PFSK-1 (cell line): ENCODE measurements at regions not wholly inside any gene's neighbourhood (a gene's known extent, or its start where the extent isn't known, plus 50 kb on each side); places are given as distances from the start of the nearest gene placed in this dataset.

Experiments
- POLR2AphosphoS5 ChIP-seq: IDR thresholded peaks from 2 replicates; pipeline ENCODE4 v1.6.1; 2012; ENCODE audit warnings: low read depth, mild to moderate bottlenecking, control low read depth, low read length, moderate library complexity
- SIN3A ChIP-seq: IDR thresholded peaks from 2 replicates; pipeline ENCODE4 v1.6.1; 2012; ENCODE audit warnings: mild to moderate bottlenecking, low read length, moderate library complexity, borderline replicate concordance; ENCODE audit not compliant: insufficient read depth
- TAF1 ChIP-seq: IDR thresholded peaks from 2 replicates; pipeline ENCODE4 v1.6.1; 2012; ENCODE audit warnings: low read length, control low read depth, borderline replicate concordance; ENCODE audit not compliant: insufficient read depth
- TF ChIP-seq, protein P1 (sequence below), 2 experiments: IDR thresholded peaks; 2 replicates each; pipeline versions ENCODE4 v1.6.1 to v1.8.0; 2011 to 2012; ENCODE audit warnings: low read depth in 2 of 2, low read length in 2 of 2, control low read depth in 1 of 2, inconsistent platforms in 1 of 2, mild to moderate bottlenecking in 1 of 2, moderate library complexity in 1 of 2; ENCODE audit not compliant: insufficient read depth in 1 of 2

GRCh38 chr2:12839339-12839738 is 122.6 kb downstream of the TRIB2 start:
- TF ChIP-seq POLR2AphosphoS5 (no peak), SIN3A (no peak), TAF1 (no peak)
- TF ChIP-seq, protein P1, sequence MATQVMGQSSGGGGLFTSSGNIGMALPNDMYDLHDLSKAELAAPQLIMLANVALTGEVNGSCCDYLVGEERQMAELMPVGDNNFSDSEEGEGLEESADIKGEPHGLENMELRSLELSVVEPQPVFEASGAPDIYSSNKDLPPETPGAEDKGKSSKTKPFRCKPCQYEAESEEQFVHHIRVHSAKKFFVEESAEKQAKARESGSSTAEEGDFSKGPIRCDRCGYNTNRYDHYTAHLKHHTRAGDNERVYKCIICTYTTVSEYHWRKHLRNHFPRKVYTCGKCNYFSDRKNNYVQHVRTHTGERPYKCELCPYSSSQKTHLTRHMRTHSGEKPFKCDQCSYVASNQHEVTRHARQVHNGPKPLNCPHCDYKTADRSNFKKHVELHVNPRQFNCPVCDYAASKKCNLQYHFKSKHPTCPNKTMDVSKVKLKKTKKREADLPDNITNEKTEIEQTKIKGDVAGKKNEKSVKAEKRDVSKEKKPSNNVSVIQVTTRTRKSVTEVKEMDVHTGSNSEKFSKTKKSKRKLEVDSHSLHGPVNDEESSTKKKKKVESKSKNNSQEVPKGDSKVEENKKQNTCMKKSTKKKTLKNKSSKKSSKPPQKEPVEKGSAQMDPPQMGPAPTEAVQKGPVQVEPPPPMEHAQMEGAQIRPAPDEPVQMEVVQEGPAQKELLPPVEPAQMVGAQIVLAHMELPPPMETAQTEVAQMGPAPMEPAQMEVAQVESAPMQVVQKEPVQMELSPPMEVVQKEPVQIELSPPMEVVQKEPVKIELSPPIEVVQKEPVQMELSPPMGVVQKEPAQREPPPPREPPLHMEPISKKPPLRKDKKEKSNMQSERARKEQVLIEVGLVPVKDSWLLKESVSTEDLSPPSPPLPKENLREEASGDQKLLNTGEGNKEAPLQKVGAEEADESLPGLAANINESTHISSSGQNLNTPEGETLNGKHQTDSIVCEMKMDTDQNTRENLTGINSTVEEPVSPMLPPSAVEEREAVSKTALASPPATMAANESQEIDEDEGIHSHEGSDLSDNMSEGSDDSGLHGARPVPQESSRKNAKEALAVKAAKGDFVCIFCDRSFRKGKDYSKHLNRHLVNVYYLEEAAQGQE (IDR thresholded peaks at IDR 0.05; ENCODE audit: insufficient read depth in 1 of 2, low read depth in 2 of 2, low read length in 2 of 2): no peak
